HG03045 (cell line): ENCODE measurements at regions not wholly inside any gene's neighbourhood (a gene's known extent, or its start where the extent isn't known, plus 50 kb on each side); places are given as distances from the start of the nearest gene placed in this dataset.
"Not testable (repeated sequence)": the region's sequence is repeated elsewhere in the genome, so short reads cannot be mapped to it uniquely, and the experiment has no call there.

Experiments used
- ATAC-seq: cut with Tn5 transposase; IDR thresholded peaks from one replicate; pipeline ENCODE4 v1.9.1; 2021; ENCODE audit warnings: mild to moderate bottlenecking, moderate library complexity; ENCODE audit not compliant: unreplicated experiment

GRCh38 chr7:12979181-12979580 lies 291.7 kb downstream of the ARL4A start:
- no peak for ATAC-seq

- no peak for ATAC-seq
These were observed 294.7 kb downstream of the ARL4A start for GRCh38 chr7:12982178-12982577.

- no peak for ATAC-seq
These were observed 296.7 kb downstream of the ARL4A start for GRCh38 chr7:12984117-12984516.

- ATAC-seq: no peak
These were observed 297.8 kb downstream of the ARL4A start for GRCh38 chr7:12985228-12985627.

- no peak for ATAC-seq
These were observed 298.3 kb downstream of the ARL4A start for GRCh38 chr7:12985752-12986151.

- ATAC-seq: no peak
These were observed 299.8 kb downstream of the ARL4A start for GRCh38 chr7:12987238-12987637.

- ATAC-seq: no peak
These were observed 303.0 kb downstream of the ARL4A start for GRCh38 chr7:12990440-12990839.

GRCh38 chr7:12993025-12993424 lies 305.6 kb downstream of the ARL4A start:
- no peak for ATAC-seq

- ATAC-seq: no peak
These were observed 308.6 kb downstream of the ARL4A start for GRCh38 chr7:12995912-12996469.

GRCh38 chr7:13007331-13007730 lies 319.9 kb downstream of the ARL4A start:
- ATAC-seq: no peak

GRCh38 chr7:13009517-13009916 lies 322.1 kb downstream of the ARL4A start:
- ATAC-seq: no peak

- ATAC-seq: no peak
These were observed 326.6 kb downstream of the ARL4A start for GRCh38 chr7:13014011-13014410.

GRCh38 chr7:13016036-13016581 lies 328.7 kb downstream of the ARL4A start:
- no peak for ATAC-seq

- no peak for ATAC-seq
These were observed 329.3 kb downstream of the ARL4A start for GRCh38 chr7:13016592-13017332.

- ATAC-seq: no peak
These were observed 330.0 kb downstream of the ARL4A start for GRCh38 chr7:13017333-13017857.

- ATAC-seq: no peak
These were observed 330.4 kb downstream of the ARL4A start for GRCh38 chr7:13017881-13018280.

GRCh38 chr7:13021566-13022300 lies 334.3 kb downstream of the ARL4A start:
- no peak for ATAC-seq

GRCh38 chr7:13024121-13024674 lies 336.8 kb downstream of the ARL4A start:
- ATAC-seq: no peak

- ATAC-seq: not testable (repeated sequence)
These were observed 337.6 kb downstream of the ARL4A start for GRCh38 chr7:13025043-13025442.

GRCh38 chr7:13027321-13027720 lies 339.9 kb downstream of the ARL4A start:
- ATAC-seq: no peak
